ENCODE measurements at regions not wholly inside any gene's neighbourhood (a gene's known extent, or its start where the extent isn't known, plus 50 kb on each side); places are given as distances from the start of the nearest gene placed in this dataset.
"Not testable (repeated sequence)": the region's sequence is repeated elsewhere in the genome, so short reads cannot be mapped to it uniquely, and the experiment has no call there.

- TF ChIP-seq, protein P1, sequence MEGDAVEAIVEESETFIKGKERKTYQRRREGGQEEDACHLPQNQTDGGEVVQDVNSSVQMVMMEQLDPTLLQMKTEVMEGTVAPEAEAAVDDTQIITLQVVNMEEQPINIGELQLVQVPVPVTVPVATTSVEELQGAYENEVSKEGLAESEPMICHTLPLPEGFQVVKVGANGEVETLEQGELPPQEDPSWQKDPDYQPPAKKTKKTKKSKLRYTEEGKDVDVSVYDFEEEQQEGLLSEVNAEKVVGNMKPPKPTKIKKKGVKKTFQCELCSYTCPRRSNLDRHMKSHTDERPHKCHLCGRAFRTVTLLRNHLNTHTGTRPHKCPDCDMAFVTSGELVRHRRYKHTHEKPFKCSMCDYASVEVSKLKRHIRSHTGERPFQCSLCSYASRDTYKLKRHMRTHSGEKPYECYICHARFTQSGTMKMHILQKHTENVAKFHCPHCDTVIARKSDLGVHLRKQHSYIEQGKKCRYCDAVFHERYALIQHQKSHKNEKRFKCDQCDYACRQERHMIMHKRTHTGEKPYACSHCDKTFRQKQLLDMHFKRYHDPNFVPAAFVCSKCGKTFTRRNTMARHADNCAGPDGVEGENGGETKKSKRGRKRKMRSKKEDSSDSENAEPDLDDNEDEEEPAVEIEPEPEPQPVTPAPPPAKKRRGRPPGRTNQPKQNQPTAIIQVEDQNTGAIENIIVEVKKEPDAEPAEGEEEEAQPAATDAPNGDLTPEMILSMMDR (IDR thresholded peaks at IDR 0.05; ENCODE audit: low read length, missing control alignments), result no peak
- no peak for DNase-seq (ENCODE audit: low read depth)
- no peak overlapping the region for H3K4me3 ChIP-seq (replicated peaks; ENCODE audit: low read depth, low read length)
Measured at GRCh38 chr5:42168091-42168670, 243.1 kb downstream of the FBXO4 start.

- not testable (repeated sequence) for DNase-seq (ENCODE audit: low read depth)
Measured at GRCh38 chr5:42176118-42176517, 247.1 kb upstream of the GHR start.

GRCh38 chr5:42179843-42180242 is 243.4 kb upstream of the GHR start:
- not testable (repeated sequence) for H3K4me3 ChIP-seq (replicated peaks; ENCODE audit: low read depth, low read length); DNase-seq (ENCODE audit: low read depth)

More at GRCh38 chr5:42176118-42176517, 247.1 kb upstream of the GHR start:
- not testable (repeated sequence) for H3K4me3 ChIP-seq (replicated peaks; ENCODE audit: low read depth, low read length)

DNA sequence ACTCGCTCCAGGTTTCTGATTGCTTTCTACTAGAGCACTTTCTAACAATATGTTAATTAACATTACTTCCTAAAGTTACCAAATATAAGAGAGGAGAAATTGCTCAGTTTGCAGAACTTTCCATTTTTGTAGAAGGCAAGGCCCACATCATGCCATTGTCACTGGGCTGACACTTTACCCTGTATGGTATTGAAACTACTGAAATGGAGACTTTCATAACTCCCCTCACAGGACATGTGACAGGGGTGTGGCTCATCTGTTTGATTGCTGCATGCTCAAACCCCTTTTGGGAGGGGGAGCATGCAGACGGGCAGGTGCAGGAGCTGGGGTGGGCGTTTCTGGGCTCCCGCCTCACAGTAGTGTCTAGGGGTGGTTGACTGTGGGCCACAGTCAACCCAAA is 206.3 kb upstream of the GHR start:
- no peak for DNase-seq (ENCODE audit: low read depth)
- H3K4me3 ChIP-seq (replicated peaks; ENCODE audit: low read depth, low read length), result no peak overlapping the region
- TF ChIP-seq, protein P1 (IDR thresholded peaks at IDR 0.05; ENCODE audit: low read length, missing control alignments), result no peak

DNA sequence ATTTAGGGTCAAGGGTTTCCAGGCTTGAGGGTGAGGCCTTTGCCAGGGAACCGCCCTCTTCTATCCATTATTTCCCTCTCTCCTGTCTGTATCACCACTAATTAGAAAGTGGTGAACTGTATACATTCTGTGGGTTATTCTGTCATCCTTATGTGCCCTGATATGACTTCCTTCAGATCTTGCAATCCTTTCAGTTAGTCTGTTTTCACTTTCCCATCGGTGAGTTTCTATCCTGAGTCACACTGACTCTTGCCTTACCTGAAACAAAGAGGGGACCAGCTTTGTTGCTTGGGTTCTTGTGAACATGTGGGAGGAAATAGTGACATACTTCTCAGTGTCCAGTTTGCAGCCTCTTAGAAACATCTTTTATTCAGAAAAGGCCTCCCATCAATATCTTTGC is 205.4 kb upstream of the GHR start:
- no peak for DNase-seq (ENCODE audit: low read depth)
- TF ChIP-seq, protein P1 (IDR thresholded peaks at IDR 0.05; ENCODE audit: low read length, missing control alignments), result no peak
- no peak overlapping the region for H3K4me3 ChIP-seq (replicated peaks; ENCODE audit: low read depth, low read length)

DNA sequence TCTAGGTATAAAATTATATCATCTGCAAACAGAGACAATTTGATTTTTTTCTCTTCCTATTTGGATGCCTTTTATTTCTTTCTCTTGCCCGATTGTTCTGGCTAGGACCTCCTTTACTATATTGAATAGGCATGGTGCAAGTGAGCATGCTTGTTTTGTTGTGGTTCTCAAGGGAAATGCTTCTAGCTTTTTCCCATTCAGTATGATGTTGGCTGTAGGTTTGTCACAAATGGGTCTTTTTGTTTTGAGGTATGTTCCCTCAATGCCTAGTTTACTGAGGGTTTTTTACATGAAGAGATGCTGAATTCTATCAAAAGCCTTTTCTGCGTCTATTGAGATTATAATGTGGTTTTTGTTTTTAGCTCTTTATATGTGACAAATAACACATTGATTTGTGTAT is 198.2 kb upstream of the GHR start:
- H3K4me3 ChIP-seq (replicated peaks; ENCODE audit: low read depth, low read length), result no peak overlapping the region
- TF ChIP-seq, protein P1 (IDR thresholded peaks at IDR 0.05; ENCODE audit: low read length, missing control alignments), result no peak
- DNase-seq (ENCODE audit: low read depth), result no peak

- no peak overlapping the region for H3K4me3 ChIP-seq (replicated peaks; ENCODE audit: low read depth, low read length)
- TF ChIP-seq, protein P1 (IDR thresholded peaks at IDR 0.05; ENCODE audit: low read length, missing control alignments), result no peak
- no peak for DNase-seq (ENCODE audit: low read depth)
Measured at GRCh38 chr5:42228279-42228678, 195.0 kb upstream of the GHR start.

DNA sequence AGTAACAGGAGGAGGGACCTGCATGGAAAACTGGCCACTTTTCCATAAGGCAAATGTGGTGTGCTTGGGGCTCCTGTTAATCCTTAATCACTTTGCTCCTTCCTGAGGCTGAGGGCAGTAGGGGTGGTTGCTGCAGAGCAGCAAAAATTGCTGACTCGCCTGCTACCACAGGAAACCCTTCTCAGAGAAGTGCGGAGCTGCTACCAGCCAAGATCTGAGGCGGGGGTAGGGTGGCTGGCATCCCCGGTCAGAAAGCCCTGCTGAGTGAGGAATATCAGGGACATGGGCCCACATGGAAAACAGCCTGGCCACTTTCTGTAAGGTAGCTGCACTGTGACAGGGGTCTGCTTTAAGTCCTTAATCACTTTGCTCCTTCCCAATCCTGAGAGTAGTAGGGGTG is 192.4 kb upstream of the GHR start:
- TF ChIP-seq, protein P1 (IDR thresholded peaks at IDR 0.05; ENCODE audit: low read length, missing control alignments), result no peak
- DNase-seq (ENCODE audit: low read depth), result no peak
- no peak overlapping the region for H3K4me3 ChIP-seq (replicated peaks; ENCODE audit: low read depth, low read length)

Measured in fibroblast of pulmonary artery (primary cell).